ENCODE measurements at regions not wholly inside any gene's neighbourhood (a gene's known extent, or its start where the extent isn't known, plus 50 kb on each side); places are given as distances from the start of the nearest gene placed in this dataset.

DNA sequence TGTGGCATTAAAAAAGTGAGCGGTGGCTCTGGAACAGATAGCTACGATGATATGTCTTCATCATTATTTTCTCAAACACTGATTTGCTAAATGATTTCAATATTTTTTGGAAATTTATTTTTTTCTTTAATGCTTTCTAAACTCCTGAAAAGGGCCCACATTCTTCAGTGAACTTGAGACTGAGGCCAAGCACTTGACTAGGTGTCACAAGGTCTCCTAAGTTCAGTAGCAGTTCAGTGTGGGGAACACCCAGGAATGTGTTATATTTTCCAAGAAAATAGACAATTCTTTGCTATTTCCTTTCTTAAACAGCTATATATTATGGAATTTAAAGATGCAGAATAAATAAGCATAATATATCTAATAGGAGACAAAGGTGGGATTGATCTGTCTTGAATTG, 850.9 kb downstream of the USP25 start:
- H3K36me3 ChIP-seq (ENCODE audit: control insufficient read depth, low read depth, low read length) = no peaks in the 10 kb centered on the region
- no peaks in the 10 kb centered on the region for H3K4me1 ChIP-seq (ENCODE audit: control insufficient read depth, low read depth, low read length)
- no peak overlapping the region for H3K9ac ChIP-seq (ENCODE audit: low read length)
- H3K27ac ChIP-seq (ENCODE audit: low read length) = no peak overlapping the region
- no peaks in the 10 kb centered on the region for H3K27me3 ChIP-seq (ENCODE audit: control insufficient read depth, insufficient read depth, low read length)
- H3K9me3 ChIP-seq (ENCODE audit: control insufficient read depth, low read depth, low read length) = no peaks in the 10 kb centered on the region
- H3K4me3 ChIP-seq (ENCODE audit: low read length) = no peak overlapping the region

DNA sequence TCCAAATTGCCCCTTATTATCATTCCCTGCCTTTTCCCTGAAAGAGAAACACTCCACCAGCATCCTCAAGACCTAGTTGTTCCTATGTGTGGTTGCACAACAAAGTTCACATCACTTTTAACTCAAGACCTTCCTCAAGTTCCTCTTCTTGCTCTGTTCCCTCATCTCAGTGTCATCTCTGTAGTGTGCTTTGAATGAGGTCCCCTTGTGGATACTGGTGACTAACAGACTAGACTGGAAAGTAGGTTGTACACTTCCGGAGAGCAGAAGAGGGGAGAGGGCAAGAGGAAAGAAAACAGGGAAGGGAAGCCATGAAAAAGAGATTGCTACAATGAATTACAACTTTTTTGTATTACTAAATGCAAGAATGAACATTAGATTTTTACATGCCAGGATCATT, 853.8 kb downstream of the USP25 start:
- peaks cover 14% of the 10 kb centered on the region for H3K4me1 ChIP-seq (ENCODE audit: control insufficient read depth, low read depth, low read length)
- H3K27ac ChIP-seq (ENCODE audit: low read length) = no peak overlapping the region
- H3K9ac ChIP-seq (ENCODE audit: low read length) = no peak overlapping the region
- no peak overlapping the region for H3K4me3 ChIP-seq (ENCODE audit: low read length)
- H3K9me3 ChIP-seq (ENCODE audit: control insufficient read depth, low read depth, low read length) = no peaks in the 10 kb centered on the region
- no peaks in the 10 kb centered on the region for H3K36me3 ChIP-seq (ENCODE audit: control insufficient read depth, low read depth, low read length)
- peaks cover 4% of the 10 kb centered on the region for H3K27me3 ChIP-seq (ENCODE audit: control insufficient read depth, insufficient read depth, low read length)

DNA sequence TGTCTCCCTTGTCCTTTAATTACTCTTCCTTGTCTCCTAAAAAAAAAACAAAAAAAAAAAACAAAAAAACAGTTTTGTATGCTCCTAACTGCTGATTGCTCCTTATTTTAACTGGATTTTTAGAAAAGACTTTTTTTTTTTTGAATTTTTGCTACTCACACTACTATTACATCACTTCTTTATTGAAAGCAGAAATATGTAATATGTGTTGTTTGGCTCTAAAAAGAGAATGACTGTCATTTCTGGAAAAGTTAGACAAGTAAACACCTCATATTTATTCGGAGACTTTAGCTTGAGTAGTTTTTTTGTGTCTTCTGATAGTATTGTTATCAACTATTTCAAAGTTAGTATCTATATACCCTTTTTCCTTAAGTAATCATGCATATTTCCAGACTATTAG, 855.0 kb downstream of the USP25 start:
- H3K4me1 ChIP-seq (ENCODE audit: control insufficient read depth, low read depth, low read length) = peaks cover 14% of the 10 kb centered on the region
- H3K9ac ChIP-seq (ENCODE audit: low read length) = no peak overlapping the region
- no peaks in the 10 kb centered on the region for H3K36me3 ChIP-seq (ENCODE audit: control insufficient read depth, low read depth, low read length)
- no peak overlapping the region for H3K27ac ChIP-seq (ENCODE audit: low read length)
- peaks cover 4% of the 10 kb centered on the region for H3K27me3 ChIP-seq (ENCODE audit: control insufficient read depth, insufficient read depth, low read length)
- no peak overlapping the region for H3K4me3 ChIP-seq (ENCODE audit: low read length)
- H3K9me3 ChIP-seq (ENCODE audit: control insufficient read depth, low read depth, low read length) = no peaks in the 10 kb centered on the region

- Histone ChIP-seq H3K4me3 (ENCODE audit: low read length) (no peak overlapping the region), H3K36me3 (ENCODE audit: control insufficient read depth, low read depth, low read length) (no peaks in the 10 kb centered on the region), H3K9ac (ENCODE audit: low read length) (no peak overlapping the region), H3K9me3 (ENCODE audit: control insufficient read depth, low read depth, low read length) (no peaks in the 10 kb centered on the region), H3K4me1 (ENCODE audit: control insufficient read depth, low read depth, low read length) (peaks cover 14% of the 10 kb centered on the region), H3K27ac (ENCODE audit: low read length) (no peak overlapping the region), H3K27me3 (ENCODE audit: control insufficient read depth, insufficient read depth, low read length) (peaks cover 4% of the 10 kb centered on the region)
These were observed 856.1 kb downstream of the USP25 start for GRCh38 chr21:16585896-16586295.

GRCh38 chr21:16587141-16587581, 857.4 kb downstream of the USP25 start:
- peaks cover 4% of the 10 kb centered on the region for H3K27me3 ChIP-seq (ENCODE audit: control insufficient read depth, insufficient read depth, low read length)
- no peaks in the 10 kb centered on the region for H3K9me3 ChIP-seq (ENCODE audit: control insufficient read depth, low read depth, low read length)
- no peaks in the 10 kb centered on the region for H3K36me3 ChIP-seq (ENCODE audit: control insufficient read depth, low read depth, low read length)
- no peak overlapping the region for H3K9ac ChIP-seq (ENCODE audit: low read length)
- no peak overlapping the region for H3K4me3 ChIP-seq (ENCODE audit: low read length)
- H3K4me1 ChIP-seq (ENCODE audit: control insufficient read depth, low read depth, low read length) = peaks cover 14% of the 10 kb centered on the region
- H3K27ac ChIP-seq (ENCODE audit: low read length) = no peak overlapping the region

DNA sequence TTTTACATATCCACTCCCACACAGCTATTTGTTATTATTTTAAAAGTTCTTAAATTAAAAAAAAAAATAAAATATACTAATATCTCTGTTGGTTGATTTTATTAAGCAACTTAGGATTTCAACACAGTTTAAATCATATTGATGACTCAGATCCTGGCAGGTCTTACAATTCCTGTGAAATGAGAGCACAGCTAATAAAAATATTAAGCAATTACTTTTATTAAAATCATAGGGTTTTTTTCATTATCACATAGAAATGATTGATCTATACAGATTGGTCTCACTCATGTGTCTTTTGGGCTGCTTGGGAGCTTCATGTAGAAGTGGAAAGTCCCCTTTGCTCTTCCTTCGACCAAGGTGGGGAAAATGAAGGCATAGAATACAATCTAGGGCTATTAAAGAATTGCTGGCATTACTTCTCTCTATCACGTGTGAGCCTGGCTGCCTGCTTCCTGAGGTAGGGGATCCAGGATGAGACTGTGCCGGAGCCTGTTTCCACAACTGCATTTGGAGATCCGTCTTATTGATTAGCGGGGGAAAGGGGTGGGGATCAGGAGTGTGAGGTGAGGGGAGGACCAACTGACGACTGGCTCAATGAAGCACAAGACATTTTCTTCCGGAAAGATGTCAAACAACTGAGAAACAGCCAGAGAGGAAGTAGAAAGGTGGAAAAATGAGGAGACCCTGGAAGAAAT, 858.0 kb downstream of the USP25 start:
- Histone ChIP-seq H3K36me3 (ENCODE audit: control insufficient read depth, low read depth, low read length) (no peaks in the 10 kb centered on the region), H3K9me3 (ENCODE audit: control insufficient read depth, low read depth, low read length) (no peaks in the 10 kb centered on the region), H3K4me1 (ENCODE audit: control insufficient read depth, low read depth, low read length) (peaks cover 14% of the 10 kb centered on the region), H3K9ac (ENCODE audit: low read length) (no peak overlapping the region), H3K27me3 (ENCODE audit: control insufficient read depth, insufficient read depth, low read length) (peaks cover 4% of the 10 kb centered on the region), H3K27ac (ENCODE audit: low read length) (no peak overlapping the region), H3K4me3 (ENCODE audit: low read length) (peak overlapping the region; percentile 52)

GRCh38 chr21:16588433-16588860, 858.7 kb downstream of the USP25 start:
- H3K27ac ChIP-seq (ENCODE audit: low read length) = no peak overlapping the region
- H3K36me3 ChIP-seq (ENCODE audit: control insufficient read depth, low read depth, low read length) = no peaks in the 10 kb centered on the region
- H3K9me3 ChIP-seq (ENCODE audit: control insufficient read depth, low read depth, low read length) = no peaks in the 10 kb centered on the region
- H3K4me3 ChIP-seq (ENCODE audit: low read length) = peak overlapping the region; percentile 52
- H3K9ac ChIP-seq (ENCODE audit: low read length) = no peak overlapping the region
- peaks cover 14% of the 10 kb centered on the region for H3K4me1 ChIP-seq (ENCODE audit: control insufficient read depth, low read depth, low read length)
- H3K27me3 ChIP-seq (ENCODE audit: control insufficient read depth, insufficient read depth, low read length) = peaks cover 4% of the 10 kb centered on the region

DNA sequence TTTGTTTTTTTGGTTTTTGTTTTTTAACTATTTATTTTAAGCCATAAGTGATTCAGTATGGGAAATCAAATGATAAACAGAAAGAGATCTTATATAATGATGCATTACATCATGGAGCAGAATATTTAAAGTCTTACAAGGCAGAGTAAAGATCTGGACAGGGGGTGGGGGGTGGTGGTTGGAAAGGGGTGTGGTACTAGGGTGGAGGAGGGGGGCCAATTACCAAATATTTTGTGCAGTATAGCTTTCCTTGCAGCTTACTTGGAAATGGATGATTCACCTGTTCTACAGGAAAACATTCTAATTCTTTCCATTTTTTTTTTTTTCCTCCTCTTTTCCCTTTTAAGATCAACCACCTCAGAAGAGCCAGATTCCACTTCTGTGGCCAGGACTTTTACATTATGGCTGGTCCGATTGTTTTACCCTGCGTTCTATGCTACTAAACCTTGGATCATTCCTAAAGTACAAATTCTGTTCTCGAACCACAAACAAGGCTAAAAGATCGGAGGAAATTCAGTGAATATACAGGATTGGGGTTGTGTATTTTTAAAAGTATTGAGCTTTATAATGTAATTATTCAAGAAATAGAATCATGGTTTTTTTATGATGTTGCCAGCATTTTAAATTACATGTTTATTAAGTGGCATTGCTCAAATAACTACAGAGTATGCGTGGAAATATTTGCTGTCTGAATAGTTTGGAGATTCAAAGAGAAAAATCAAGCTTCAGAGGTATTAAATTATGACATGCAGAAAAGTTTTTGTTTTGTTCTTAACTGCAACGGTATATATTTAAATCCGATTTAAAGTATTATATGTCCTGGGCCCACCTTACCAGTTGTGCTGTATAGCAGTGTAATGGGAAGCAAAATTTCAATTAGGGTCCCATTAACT, 859.5 kb downstream of the USP25 start:
- no peaks in the 10 kb centered on the region for H3K36me3 ChIP-seq (ENCODE audit: control insufficient read depth, low read depth, low read length)
- H3K27ac ChIP-seq (ENCODE audit: low read length) = no peak overlapping the region
- H3K9me3 ChIP-seq (ENCODE audit: control insufficient read depth, low read depth, low read length) = no peaks in the 10 kb centered on the region
- H3K27me3 ChIP-seq (ENCODE audit: control insufficient read depth, insufficient read depth, low read length) = peaks cover 4% of the 10 kb centered on the region
- peaks cover 14% of the 10 kb centered on the region for H3K4me1 ChIP-seq (ENCODE audit: control insufficient read depth, low read depth, low read length)
- no peak overlapping the region for H3K9ac ChIP-seq (ENCODE audit: low read length)
- H3K4me3 ChIP-seq (ENCODE audit: low read length) = no peak overlapping the region

DNA sequence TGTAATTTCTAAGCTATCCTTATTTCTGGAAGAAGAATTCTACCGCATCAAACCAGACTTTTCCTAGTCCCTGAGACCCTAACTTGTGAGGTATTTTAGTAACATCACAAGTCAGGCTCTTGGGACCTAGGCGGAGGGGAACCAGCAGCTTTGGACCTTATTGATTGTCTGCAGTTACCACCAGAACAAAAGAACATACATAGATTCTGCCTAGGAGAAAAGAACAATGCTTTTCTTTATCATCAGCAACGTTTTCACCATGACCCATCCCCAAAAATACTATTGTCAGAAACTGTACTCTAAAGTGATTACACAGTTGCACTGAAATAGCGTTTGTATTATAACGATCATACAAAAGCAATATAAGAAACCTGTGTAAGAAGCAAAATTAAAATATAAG, 860.4 kb downstream of the USP25 start:
- Histone ChIP-seq H3K9me3 (ENCODE audit: control insufficient read depth, low read depth, low read length) (no peaks in the 10 kb centered on the region), H3K9ac (ENCODE audit: low read length) (no peak overlapping the region), H3K27ac (ENCODE audit: low read length) (no peak overlapping the region), H3K27me3 (ENCODE audit: control insufficient read depth, insufficient read depth, low read length) (peaks cover 4% of the 10 kb centered on the region), H3K36me3 (ENCODE audit: control insufficient read depth, low read depth, low read length) (no peaks in the 10 kb centered on the region), H3K4me1 (ENCODE audit: control insufficient read depth, low read depth, low read length) (peaks cover 14% of the 10 kb centered on the region), H3K4me3 (ENCODE audit: low read length) (no peak overlapping the region)

- H3K27ac ChIP-seq (ENCODE audit: low read length) = no peak overlapping the region
- no peaks in the 10 kb centered on the region for H3K36me3 ChIP-seq (ENCODE audit: control insufficient read depth, low read depth, low read length)
- H3K9me3 ChIP-seq (ENCODE audit: control insufficient read depth, low read depth, low read length) = no peaks in the 10 kb centered on the region
- H3K4me3 ChIP-seq (ENCODE audit: low read length) = no peak overlapping the region
- H3K4me1 ChIP-seq (ENCODE audit: control insufficient read depth, low read depth, low read length) = peaks cover 14% of the 10 kb centered on the region
- peaks cover 4% of the 10 kb centered on the region for H3K27me3 ChIP-seq (ENCODE audit: control insufficient read depth, insufficient read depth, low read length)
- H3K9ac ChIP-seq (ENCODE audit: low read length) = no peak overlapping the region
These were observed 861.0 kb downstream of the USP25 start for GRCh38 chr21:16590641-16591292.

DNA sequence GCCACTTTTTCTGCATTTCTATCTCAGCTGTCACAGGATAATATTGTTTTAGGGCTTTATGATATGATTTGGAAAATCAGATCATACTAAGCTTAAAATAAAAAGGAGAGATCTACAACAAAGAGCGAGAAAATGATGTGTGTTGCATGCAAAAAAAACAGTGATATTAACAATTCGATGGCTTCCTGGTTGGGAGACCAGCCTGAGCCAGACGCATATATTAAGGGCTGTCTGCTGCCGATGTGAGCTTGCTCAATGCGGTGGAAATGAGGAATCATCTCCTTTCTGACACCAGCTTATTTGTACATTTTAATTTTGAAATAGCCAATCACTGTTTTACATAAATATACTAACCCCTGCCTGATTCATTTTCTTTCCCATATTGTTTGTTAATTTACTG, 862.6 kb downstream of the USP25 start:
- H3K36me3 ChIP-seq (ENCODE audit: control insufficient read depth, low read depth, low read length) = no peaks in the 10 kb centered on the region
- no peak overlapping the region for H3K4me3 ChIP-seq (ENCODE audit: low read length)
- H3K27me3 ChIP-seq (ENCODE audit: control insufficient read depth, insufficient read depth, low read length) = peaks cover 4% of the 10 kb centered on the region
- no peak overlapping the region for H3K9ac ChIP-seq (ENCODE audit: low read length)
- peaks cover 7% of the 10 kb centered on the region for H3K4me1 ChIP-seq (ENCODE audit: control insufficient read depth, low read depth, low read length)
- no peaks in the 10 kb centered on the region for H3K9me3 ChIP-seq (ENCODE audit: control insufficient read depth, low read depth, low read length)
- no peak overlapping the region for H3K27ac ChIP-seq (ENCODE audit: low read length)

All from iPS-18a (cell line).